ENCODE measurements at regions not wholly inside any gene's neighbourhood (a gene's known extent, or its start where the extent isn't known, plus 50 kb on each side); places are given as distances from the start of the nearest gene placed in this dataset.

- TF ChIP-seq MAX (IDR thresholded peaks at IDR 0.05; ENCODE audit: low read depth, low read length), result no peak
- TF ChIP-seq CTCF (IDR thresholded peaks at IDR 0.05; ENCODE audit: low read depth, low read length), result no peak
- TF ChIP-seq POLR2A (IDR thresholded peaks at IDR 0.05; ENCODE audit: extremely low read depth, insufficient read length), result no peak
Observed at GRCh38 chr7:88670536-88670935, 89.0 kb upstream of the ZNF804B start.
